Keratinocyte (primary cell): ENCODE measurements at regions not wholly inside any gene's neighbourhood (a gene's known extent, or its start where the extent isn't known, plus 50 kb on each side); places are given as distances from the start of the nearest gene placed in this dataset.

Source experiments
- DNase-seq: peaks from one replicate; pipeline ENCODE4 v3.0.0-alpha.2; 2011; ENCODE audit warnings: low read depth, missing footprints, low spot score
- FAIRE-seq: peaks from 2 replicates; lab custom pipeline; 2011; peaks lifted over from hg19 to GRCh38; lab: Jason Lieb, UNC
- H2AFZ ChIP-seq: 2 replicates; pipeline ENCODE4 v1.6.0; 2012; ENCODE audit warnings: low read length, control low read depth, inconsistent platforms; ENCODE audit not compliant: control insufficient read depth
- H3K27ac ChIP-seq: 2 replicates; pipeline ENCODE4 v1.5.1; 2011; ENCODE audit warnings: low read length; ENCODE audit not compliant: control insufficient read depth, insufficient read depth
- H3K27me3 ChIP-seq: 3 replicates; pipeline ENCODE4 v1.6.0; 2011; ENCODE audit warnings: low read length; ENCODE audit not compliant: control insufficient read depth, insufficient read depth; ENCODE audit errors: extremely low read depth
- H3K36me3 ChIP-seq, 2 experiments: 2 replicates in 1 of 2; 3 replicates in 1 of 2; pipeline ENCODE4 v1.5.1; 2011; ENCODE audit warnings: low read length in 2 of 2, mild to moderate bottlenecking in 1 of 2; ENCODE audit not compliant: control insufficient read depth in 2 of 2, insufficient read depth in 2 of 2; ENCODE audit errors: extremely low read depth in 1 of 2
- H3K4me1 ChIP-seq: 3 replicates; pipeline ENCODE4 v1.5.1; 2011; ENCODE audit warnings: low read length; ENCODE audit not compliant: control insufficient read depth, insufficient read depth; ENCODE audit errors: extremely low read depth
- H3K4me2 ChIP-seq: 3 replicates; pipeline ENCODE4 v1.6.0; 2011; ENCODE audit warnings: low read depth, low read length; ENCODE audit not compliant: control insufficient read depth, insufficient read depth; ENCODE audit errors: extremely low read depth
- H3K4me3 ChIP-seq, 3 experiments: fragments of 200-600 bp in 1 of 3; sonication (generic) in 1 of 3; 2 replicates in 2 of 3; 3 replicates in 1 of 3; pipeline ENCODE4 v1.5.1; 2011 to 2016; ENCODE audit warnings: low read length in 3 of 3, mild to moderate bottlenecking in 3 of 3, control low read depth in 2 of 3, inconsistent platforms in 1 of 3, low read depth in 1 of 3, mixed read lengths in 1 of 3, mixed run types in 1 of 3, moderate library complexity in 1 of 3; ENCODE audit not compliant: control insufficient read depth in 2 of 3, insufficient read depth in 2 of 3; ENCODE audit errors: extremely low read depth in 1 of 3
- H3K79me2 ChIP-seq: 2 replicates; pipeline ENCODE4 v1.6.0; 2012; ENCODE audit warnings: low read length; ENCODE audit not compliant: control insufficient read depth, insufficient read depth
- H3K9ac ChIP-seq: 3 replicates; pipeline ENCODE4 v1.6.0; 2011; ENCODE audit warnings: low read length; ENCODE audit not compliant: control insufficient read depth, insufficient read depth; ENCODE audit errors: extremely low read depth
- H3K9me1 ChIP-seq: 3 replicates; pipeline ENCODE4 v1.6.0; 2011; ENCODE audit warnings: low read length; ENCODE audit not compliant: control insufficient read depth, insufficient read depth; ENCODE audit errors: extremely low read depth
- H3K9me3 ChIP-seq: 2 replicates; pipeline ENCODE4 v1.5.1; 2012; ENCODE audit warnings: low read depth, low read length; ENCODE audit not compliant: control insufficient read depth
- H4K20me1 ChIP-seq: 3 replicates; pipeline ENCODE4 v1.6.0; 2011; ENCODE audit warnings: low read length; ENCODE audit not compliant: control insufficient read depth, insufficient read depth; ENCODE audit errors: extremely low read depth
- CTCF ChIP-seq, 3 experiments: IDR thresholded peaks in 1 of 3; conservative IDR thresholded peaks in 1 of 3; optimal IDR thresholded peaks in 1 of 3; 2 replicates in 2 of 3; 3 replicates in 1 of 3; pipeline versions ENCODE3 to v1.5.1; 2011; ENCODE audit warnings: low read length in 3 of 3, mild to moderate bottlenecking in 3 of 3, moderate library complexity in 2 of 3, control low read depth in 1 of 3, inconsistent platforms in 1 of 3; ENCODE audit not compliant: insufficient read depth in 2 of 3; ENCODE audit errors: extremely low read depth in 1 of 3
- EZH2 ChIP-seq: IDR thresholded peaks from one replicate; pipeline ENCODE4 v1.6.1; 2012; ENCODE audit warnings: inconsistent platforms, mild to moderate bottlenecking, low read length, moderate library complexity
- dilution Hi-C: fragments of 300-500 bp; cut with MboI; formaldehyde crosslinking; loops from one replicate; pipeline ENCODE4 v1.7.0; 2020; ENCODE audit warnings: low sequenced_read_pairs; ENCODE audit not compliant: extremely low pct_ligation_motif_present

- DNase-seq (no peak), FAIRE-seq (no peak)
- no peak overlapping the region for H3K9ac ChIP-seq
- dilution Hi-C loops, result no loop called here
- H3K4me3 ChIP-seq, result no peak overlapping the region
- no peaks in the 10 kb centered on the region for H3K9me1 ChIP-seq
- H3K4me2 ChIP-seq, result no peak overlapping the region
- no peaks in the 10 kb centered on the region for H3K9me3 ChIP-seq
- no peaks in the 10 kb centered on the region for H4K20me1 ChIP-seq
- H3K27ac ChIP-seq, result no peak overlapping the region
- TF ChIP-seq EZH2 (no peak), CTCF (optimal IDR thresholded peaks at IDR 0.05 in 1 of 3, IDR thresholded peaks at IDR 0.05 in 1 of 3, conservative IDR thresholded peaks at IDR 0.05 in 1 of 3; ENCODE audit: extremely low read depth in 1 of 3, insufficient read depth in 2 of 3, low read length in 3 of 3) (no peak)
- H3K4me1 ChIP-seq, result no peaks in the 10 kb centered on the region
- H3K79me2 ChIP-seq, result no peaks in the 10 kb centered on the region
- H3K27me3 ChIP-seq, result no peaks in the 10 kb centered on the region
- H3K36me3 ChIP-seq, result no peaks in the 10 kb centered on the region
- no peak overlapping the region for H2AFZ ChIP-seq
These were observed 197.8 kb downstream of the CTTN start for GRCh38 chr11:70596091-70596490.

GRCh38 chr11:70597006-70597555, 198.8 kb downstream of the CTTN start:
- H3K9me3 ChIP-seq, result no peaks in the 10 kb centered on the region
- no peak overlapping the region for H3K4me3 ChIP-seq
- no peaks in the 10 kb centered on the region for H4K20me1 ChIP-seq
- H3K79me2 ChIP-seq, result no peaks in the 10 kb centered on the region
- no peaks in the 10 kb centered on the region for H3K9me1 ChIP-seq
- FAIRE-seq, result no peak
- no peaks in the 10 kb centered on the region for H3K36me3 ChIP-seq
- H2AFZ ChIP-seq, result no peak overlapping the region
- dilution Hi-C loops, result no loop called here
- TF ChIP-seq CTCF (optimal IDR thresholded peaks at IDR 0.05 in 1 of 3, IDR thresholded peaks at IDR 0.05 in 1 of 3, conservative IDR thresholded peaks at IDR 0.05 in 1 of 3; ENCODE audit: extremely low read depth in 1 of 3, insufficient read depth in 2 of 3, low read length in 3 of 3) (no peak), EZH2 (no peak)
- H3K27ac ChIP-seq, result no peak overlapping the region
- no peak overlapping the region for H3K4me2 ChIP-seq
- H3K4me1 ChIP-seq, result no peaks in the 10 kb centered on the region
- no peak overlapping the region for H3K9ac ChIP-seq
- H3K27me3 ChIP-seq, result no peaks in the 10 kb centered on the region
- DNase-seq, result no peak
